T-cell (primary cell): ENCODE measurements at regions not wholly inside any gene's neighbourhood (a gene's known extent, or its start where the extent isn't known, plus 50 kb on each side); places are given as distances from the start of the nearest gene placed in this dataset.

ENCODE experiments used
- ATAC-seq, 4 experiments: fragments of 200-7000 bp in 3 of 4; fragments of 150-1000 bp in 1 of 4; cut with Tn5 transposase; replicated peaks in 1 of 4; 1 replicate in 3 of 4; 2 replicates in 1 of 4; pipeline ENCODE4 v1.10.0; 2021; ENCODE audit warnings: moderate library complexity in 3 of 4, mild to moderate bottlenecking in 2 of 4, moderate number of reproducible peaks in 1 of 4
- CTCF ChIA-PET, 2 donors: fragments of 300-600 bp; sonication (Branson Sonifier 250); formaldehyde crosslinking; loops; one replicate each; lab custom pipeline; 2022; ENCODE audit warnings: antibody characterized with exemption in 2 of 2; lab: Charles Lee
- POLR2A ChIA-PET, 2 donors: fragments of 300-600 bp; sonication (Branson Sonifier 250); formaldehyde crosslinking; loops; one replicate each; lab custom pipeline; 2022; ENCODE audit warnings: antibody characterized with exemption in 2 of 2; lab: Charles Lee
- DNase-seq, 35 experiments: peaks; one replicate each; pipeline versions ENCODE4 v3.0.0 to v3.0.0-alpha.2; 2013 to 2023
- H3K27ac ChIP-seq: one replicate; pipeline ENCODE4 v1.5.1; 2013; ENCODE audit warnings: low read length
- H3K27me3 ChIP-seq, 2 experiments: replicated peaks in 1 of 2; 1 replicate in 1 of 2; 2 replicates in 1 of 2; pipeline versions ENCODE4 v1.6.1 to v1.7.0; 2013; ENCODE audit warnings: low read length in 1 of 2, mixed read lengths in 1 of 2; ENCODE audit not compliant: control insufficient read depth in 2 of 2, insufficient read depth in 2 of 2; ENCODE audit errors: extremely low read depth in 1 of 2
- H3K36me3 ChIP-seq, 2 donors: 1 replicate in 1 of 2; 2 replicates in 1 of 2; pipeline versions ENCODE4 v1.6.1 to v1.7.0; 2013; ENCODE audit warnings: low read length in 1 of 2; ENCODE audit not compliant: control insufficient read depth in 2 of 2, insufficient read depth in 1 of 2; ENCODE audit errors: extremely low read depth in 1 of 2
- H3K4me1 ChIP-seq, 2 experiments: 1 replicate in 1 of 2; 2 replicates in 1 of 2; pipeline versions ENCODE4 v1.6.1 to v1.7.0; 2013; ENCODE audit warnings: low read length in 2 of 2, mixed read lengths in 1 of 2; ENCODE audit not compliant: insufficient read depth in 2 of 2, control insufficient read depth in 1 of 2; ENCODE audit errors: extremely low read depth in 1 of 2
- H3K4me3 ChIP-seq, 2 donors: 1 replicate in 1 of 2; 2 replicates in 1 of 2; pipeline versions ENCODE4 v1.5.1 to v1.7.0; 2013; ENCODE audit warnings: mild to moderate bottlenecking in 2 of 2, low read length in 1 of 2, moderate library complexity in 1 of 2; ENCODE audit not compliant: control insufficient read depth in 1 of 2; ENCODE audit errors: extremely low read depth in 1 of 2
- H3K9me3 ChIP-seq: 2 replicates; pipeline ENCODE4 v1.7.0; 2013
- H3K27ac Mint-ChIP-seq, 2 donors: one replicate each; pipeline ENCODE4 v1.8.0; 2020 to 2021; ENCODE audit warnings: mild to moderate bottlenecking in 2 of 2, mixed read lengths in 2 of 2
- H3K27me3 Mint-ChIP-seq, 2 donors: one replicate each; pipeline ENCODE4 v1.8.0; 2021 to 2022; ENCODE audit warnings: mixed read lengths in 2 of 2
- H3K36me3 Mint-ChIP-seq: one replicate; pipeline ENCODE4 v1.8.0; 2021; ENCODE audit warnings: mixed read lengths
- H3K4me1 Mint-ChIP-seq, 3 donors: one replicate each; pipeline ENCODE4 v1.8.0; 2020 to 2022; ENCODE audit warnings: mixed read lengths in 3 of 3, mild to moderate bottlenecking in 1 of 3
- H3K4me3 Mint-ChIP-seq, 3 donors: one replicate each; pipeline ENCODE4 v1.8.0; 2020 to 2022; ENCODE audit warnings: mild to moderate bottlenecking in 3 of 3, mixed read lengths in 3 of 3, moderate library complexity in 3 of 3
- H3K9me3 Mint-ChIP-seq, 3 donors: one replicate each; pipeline ENCODE4 v1.8.0; 2020 to 2022; ENCODE audit warnings: mixed read lengths in 3 of 3
- WGBS: methylation state at CpG from one replicate; pipeline ENCODE4 v1.1.5; 2013; ENCODE audit warnings: missing lambda C conversion rate; ENCODE audit not compliant: insufficient coverage; 5-methylcytosine and 5-hydroxymethylcytosine counted together

GRCh38 chr1:188394677-188395076, 1565.9 kb downstream of the PLA2G4A start:
- no peak overlapping the region for H3K27ac Mint-ChIP-seq
- no peaks in the 10 kb centered on the region for H3K4me1 Mint-ChIP-seq
- H3K36me3 ChIP-seq = no peaks in the 10 kb centered on the region
- ATAC-seq (no peak), DNase-seq (no peak)
- no peaks in the 10 kb centered on the region for H3K36me3 Mint-ChIP-seq
- no peaks in the 10 kb centered on the region for H3K27me3 ChIP-seq
- 100% methylated on average over 1 of the region's 1 CpG for WGBS
- ChIA-PET CTCF (no interaction called here), POLR2A (no interaction called here)
- no peaks in the 10 kb centered on the region for H3K4me1 ChIP-seq
- no peaks in the 10 kb centered on the region for H3K27me3 Mint-ChIP-seq
- H3K4me3 ChIP-seq = no peak overlapping the region
- H3K9me3 Mint-ChIP-seq = peaks cover 2 to 23% (median 23%) of the 10 kb centered on the region in 3 donors
- H3K4me3 Mint-ChIP-seq = no peak overlapping the region
- H3K9me3 ChIP-seq = no peaks in the 10 kb centered on the region
- no peak overlapping the region for H3K27ac ChIP-seq

- H3K4me1 Mint-ChIP-seq = no peaks in the 10 kb centered on the region
- Histone ChIP-seq H3K27ac (no peak overlapping the region), H3K9me3 (no peaks in the 10 kb centered on the region), H3K4me1 (no peaks in the 10 kb centered on the region), H3K27me3 (no peaks in the 10 kb centered on the region), H3K4me3 (no peak overlapping the region), H3K36me3 (no peaks in the 10 kb centered on the region)
- no peaks in the 10 kb centered on the region for H3K27me3 Mint-ChIP-seq
- ATAC-seq (no peak), DNase-seq (no peak)
- no peak overlapping the region for H3K27ac Mint-ChIP-seq
- H3K36me3 Mint-ChIP-seq = no peaks in the 10 kb centered on the region
- no peak overlapping the region for H3K4me3 Mint-ChIP-seq
- CTCF ChIA-PET = no interaction called here
- POLR2A ChIA-PET = no interaction called here
- peaks cover 11 to 35% (median 13%) of the 10 kb centered on the region in 3 donors for H3K9me3 Mint-ChIP-seq
- WGBS = no CpG with 5 or more reads among the region's 2 CpGs
Measured at GRCh38 chr1:188397521-188397920, 1568.8 kb downstream of the PLA2G4A start.

- CTCF ChIA-PET = no interaction called here
- H3K4me1 ChIP-seq = no peaks in the 10 kb centered on the region
- no peaks in the 10 kb centered on the region for H3K9me3 ChIP-seq
- Mint-ChIP-seq H3K4me3 (no peak overlapping the region), H3K4me1 (no peaks in the 10 kb centered on the region), H3K27ac (no peak overlapping the region), H3K27me3 (no peaks in the 10 kb centered on the region), H3K9me3 (peaks cover 0 to 39% (median 9%) of the 10 kb centered on the region in 3 donors), H3K36me3 (no peaks in the 10 kb centered on the region)
- DNase-seq (no peak), ATAC-seq (no peak)
- no peak overlapping the region for H3K4me3 ChIP-seq
- H3K27ac ChIP-seq = no peak overlapping the region
- no CpG with 5 or more reads among the region's 3 CpGs for WGBS
- POLR2A ChIA-PET = no interaction called here
- no peaks in the 10 kb centered on the region for H3K27me3 ChIP-seq
- no peaks in the 10 kb centered on the region for H3K36me3 ChIP-seq
Measured at GRCh38 chr1:188402986-188403385, 1574.2 kb downstream of the PLA2G4A start.

- no CpG with 5 or more reads among the region's 2 CpGs for WGBS
Measured at GRCh38 chr1:188406636-188407035, 1577.9 kb downstream of the PLA2G4A start.

GRCh38 chr1:188420177-188420576, 1591.4 kb downstream of the PLA2G4A start:
- ChIA-PET POLR2A (no interaction called here), CTCF (no interaction called here)
- no peak overlapping the region for H3K27ac ChIP-seq
- H3K27me3 Mint-ChIP-seq = no peaks in the 10 kb centered on the region
- 82% methylated on average over 1 of the region's 1 CpG for WGBS
- H3K27ac Mint-ChIP-seq = no peak overlapping the region
- DNase-seq (no peak), ATAC-seq (no peak)
- H3K4me3 Mint-ChIP-seq = no peak overlapping the region
- no peaks in the 10 kb centered on the region for H3K4me1 ChIP-seq
- H3K4me1 Mint-ChIP-seq = no peaks in the 10 kb centered on the region
- H3K27me3 ChIP-seq = no peaks in the 10 kb centered on the region
- no peaks in the 10 kb centered on the region for H3K36me3 ChIP-seq
- H3K4me3 ChIP-seq = no peak overlapping the region
- no peaks in the 10 kb centered on the region for H3K9me3 ChIP-seq
- peaks cover 3 to 7% (median 6%) of the 10 kb centered on the region in 3 donors for H3K9me3 Mint-ChIP-seq
- no peaks in the 10 kb centered on the region for H3K36me3 Mint-ChIP-seq

More at GRCh38 chr1:188406636-188407035, 1577.9 kb downstream of the PLA2G4A start:
- Histone ChIP-seq H3K27me3 (no peaks in the 10 kb centered on the region), H3K9me3 (no peaks in the 10 kb centered on the region), H3K4me1 (no peaks in the 10 kb centered on the region), H3K27ac (no peak overlapping the region), H3K4me3 (no peak overlapping the region), H3K36me3 (no peaks in the 10 kb centered on the region)
- no peaks in the 10 kb centered on the region for H3K27me3 Mint-ChIP-seq
- DNase-seq (no peak), ATAC-seq (no peak)
- no peak overlapping the region for H3K4me3 Mint-ChIP-seq
- H3K4me1 Mint-ChIP-seq = no peaks in the 10 kb centered on the region
- H3K9me3 Mint-ChIP-seq = peaks cover 0 to 20% (median 5%) of the 10 kb centered on the region in 3 donors
- no peak overlapping the region for H3K27ac Mint-ChIP-seq
- H3K36me3 Mint-ChIP-seq = no peaks in the 10 kb centered on the region
- ChIA-PET POLR2A (no interaction called here), CTCF (no interaction called here)

GRCh38 chr1:188423073-188423472, 1594.3 kb downstream of the PLA2G4A start:
- no peaks in the 10 kb centered on the region for H3K4me1 ChIP-seq
- no peaks in the 10 kb centered on the region for H3K4me1 Mint-ChIP-seq
- no peak overlapping the region for H3K4me3 ChIP-seq
- no peaks in the 10 kb centered on the region for H3K27me3 ChIP-seq
- H3K4me3 Mint-ChIP-seq = no peak overlapping the region
- H3K27ac Mint-ChIP-seq = no peak overlapping the region
- no peaks in the 10 kb centered on the region for H3K9me3 ChIP-seq
- H3K27ac ChIP-seq = no peak overlapping the region
- CTCF ChIA-PET = interaction anchor here in 1 of 2 donors (0.6 kb wide), 1 partner anchor 57 kb away, joined by 3 read pairs; no protein-coding TSS in a partner anchor
- no peak for ATAC-seq
- POLR2A ChIA-PET = no interaction called here
- no peaks in the 10 kb centered on the region for H3K27me3 Mint-ChIP-seq
- H3K36me3 Mint-ChIP-seq = no peaks in the 10 kb centered on the region
- no peaks in the 10 kb centered on the region for H3K36me3 ChIP-seq
- H3K9me3 Mint-ChIP-seq = peaks cover 0 to 11% (median 4%) of the 10 kb centered on the region in 3 donors
- DNase-seq = no peak
- WGBS = no CpG with 5 or more reads among the region's 1 CpG

- CTCF ChIA-PET = no interaction called here
- Mint-ChIP-seq H3K4me1 (no peaks in the 10 kb centered on the region), H3K9me3 (peaks cover 4 to 15% (median 4%) of the 10 kb centered on the region in 3 donors), H3K27me3 (no peaks in the 10 kb centered on the region), H3K27ac (no peak overlapping the region), H3K36me3 (no peaks in the 10 kb centered on the region), H3K4me3 (no peak overlapping the region)
- no peaks in the 10 kb centered on the region for H3K36me3 ChIP-seq
- ATAC-seq (no peak), DNase-seq (no peak)
- H3K27ac ChIP-seq = no peak overlapping the region
- no peak overlapping the region for H3K4me3 ChIP-seq
- H3K9me3 ChIP-seq = no peaks in the 10 kb centered on the region
- no CpG with 5 or more reads among the region's 1 CpG for WGBS
- H3K27me3 ChIP-seq = no peaks in the 10 kb centered on the region
- POLR2A ChIA-PET = no interaction called here
- H3K4me1 ChIP-seq = no peaks in the 10 kb centered on the region
Measured at GRCh38 chr1:188424176-188424575, 1595.4 kb downstream of the PLA2G4A start.
